ENCODE measurements at regions not wholly inside any gene's neighbourhood (a gene's known extent, or its start where the extent isn't known, plus 50 kb on each side); places are given as distances from the start of the nearest gene placed in this dataset.
"Not testable (repeated sequence)": the region's sequence is repeated elsewhere in the genome, so short reads cannot be mapped to it uniquely, and the experiment has no call there.

GRCh38 chr3:118146658-118147375 is 887.8 kb downstream of the IGSF11 start:
- ATAC-seq, result no peak
- no peak overlapping the region for H3K27ac Mint-ChIP-seq
- no peaks in the 10 kb centered on the region for H3K4me1 Mint-ChIP-seq
- no peak overlapping the region for H3K4me3 Mint-ChIP-seq
- no peak for DNase-seq (ENCODE audit: low spot score in 2 of 2)
- peaks cover 27% of the 10 kb centered on the region for H3K9me3 Mint-ChIP-seq
- H3K36me3 Mint-ChIP-seq, result no peaks in the 10 kb centered on the region

GRCh38 chr3:118151164-118151563 is 883.5 kb downstream of the IGSF11 start:
- Mint-ChIP-seq H3K4me3 (no peak overlapping the region), H3K36me3 (no peaks in the 10 kb centered on the region), H3K4me1 (no peaks in the 10 kb centered on the region), H3K27ac (no peak overlapping the region), H3K9me3 (peaks cover 14% of the 10 kb centered on the region)
- DNase-seq (ENCODE audit: low spot score in 2 of 2), result no peak
- no peak for ATAC-seq

- not testable (repeated sequence) for ATAC-seq; H3K36me3 Mint-ChIP-seq; H3K4me1 Mint-ChIP-seq; H3K27ac Mint-ChIP-seq; H3K9me3 Mint-ChIP-seq; DNase-seq (ENCODE audit: low spot score in 2 of 2); H3K4me3 Mint-ChIP-seq
Observed at GRCh38 chr3:118162627-118163588, 871.7 kb downstream of the IGSF11 start.

GRCh38 chr3:118165413-118165812 is 869.2 kb downstream of the IGSF11 start:
- ATAC-seq, result no peak
- no peak for DNase-seq (ENCODE audit: low spot score in 2 of 2)
- Mint-ChIP-seq H3K4me3 (no peak overlapping the region), H3K27ac (no peak overlapping the region), H3K36me3 (no peaks in the 10 kb centered on the region), H3K4me1 (no peaks in the 10 kb centered on the region), H3K9me3 (peaks cover 6% of the 10 kb centered on the region)

GRCh38 chr3:118167571-118167970 is 867.1 kb downstream of the IGSF11 start:
- Mint-ChIP-seq H3K36me3 (no peaks in the 10 kb centered on the region), H3K27ac (no peak overlapping the region), H3K4me3 (no peak overlapping the region), H3K4me1 (no peaks in the 10 kb centered on the region), H3K9me3 (peaks cover 6% of the 10 kb centered on the region)
- DNase-seq (ENCODE audit: low spot score in 2 of 2), result no peak
- ATAC-seq, result no peak

GRCh38 chr3:118168175-118168574 is 866.5 kb downstream of the IGSF11 start:
- no peak overlapping the region for H3K4me3 Mint-ChIP-seq
- no peak for ATAC-seq
- H3K4me1 Mint-ChIP-seq, result no peaks in the 10 kb centered on the region
- peaks cover 6% of the 10 kb centered on the region for H3K9me3 Mint-ChIP-seq
- no peaks in the 10 kb centered on the region for H3K36me3 Mint-ChIP-seq
- DNase-seq (ENCODE audit: low spot score in 2 of 2), result no peak
- H3K27ac Mint-ChIP-seq, result no peak overlapping the region

- no peaks in the 10 kb centered on the region for H3K4me1 Mint-ChIP-seq
- no peaks in the 10 kb centered on the region for H3K36me3 Mint-ChIP-seq
- DNase-seq (ENCODE audit: low spot score in 2 of 2), result no peak
- no peak for ATAC-seq
- H3K4me3 Mint-ChIP-seq, result no peak overlapping the region
- H3K27ac Mint-ChIP-seq, result no peak overlapping the region
- H3K9me3 Mint-ChIP-seq, result peaks cover 6% of the 10 kb centered on the region
Observed at GRCh38 chr3:118171236-118171852, 863.3 kb downstream of the IGSF11 start.

GRCh38 chr3:118180853-118181252 is 853.8 kb downstream of the IGSF11 start:
- no peak overlapping the region for H3K4me3 Mint-ChIP-seq
- no peaks in the 10 kb centered on the region for H3K4me1 Mint-ChIP-seq
- DNase-seq (ENCODE audit: low spot score in 2 of 2), result no peak
- no peak for ATAC-seq
- H3K27ac Mint-ChIP-seq, result no peak overlapping the region
- H3K9me3 Mint-ChIP-seq, result peaks cover 17% of the 10 kb centered on the region
- H3K36me3 Mint-ChIP-seq, result no peaks in the 10 kb centered on the region

- ATAC-seq (no peak), DNase-seq (ENCODE audit: low spot score in 2 of 2) (no peak)
- Mint-ChIP-seq H3K4me1 (no peaks in the 10 kb centered on the region), H3K4me3 (no peak overlapping the region), H3K36me3 (no peaks in the 10 kb centered on the region), H3K27ac (no peak overlapping the region), H3K9me3 (peaks cover 17% of the 10 kb centered on the region)
Observed at GRCh38 chr3:118181274-118181673, 853.4 kb downstream of the IGSF11 start.

GRCh38 chr3:118186051-118186450 is 848.6 kb downstream of the IGSF11 start:
- Mint-ChIP-seq H3K9me3 (peaks cover 5% of the 10 kb centered on the region), H3K36me3 (no peaks in the 10 kb centered on the region)

GRCh38 chr3:118187221-118187620 is 847.4 kb downstream of the IGSF11 start:
- Mint-ChIP-seq H3K4me3 (no peak overlapping the region), H3K36me3 (no peaks in the 10 kb centered on the region), H3K27ac (no peak overlapping the region), H3K9me3 (peaks cover 2% of the 10 kb centered on the region), H3K4me1 (no peaks in the 10 kb centered on the region)
- DNase-seq (ENCODE audit: low spot score in 2 of 2) (no peak), ATAC-seq (no peak)

More at GRCh38 chr3:118186051-118186450, 848.6 kb downstream of the IGSF11 start:
- no peaks in the 10 kb centered on the region for H3K4me1 Mint-ChIP-seq
- ATAC-seq, result no peak
- DNase-seq (ENCODE audit: low spot score in 2 of 2), result no peak
- no peak overlapping the region for H3K27ac Mint-ChIP-seq
- H3K4me3 Mint-ChIP-seq, result no peak overlapping the region

GRCh38 chr3:118196183-118196582 is 838.5 kb downstream of the IGSF11 start:
- ATAC-seq (no peak), DNase-seq (ENCODE audit: low spot score in 2 of 2) (no peak)
- H3K4me1 Mint-ChIP-seq, result no peaks in the 10 kb centered on the region
- peaks cover 32% of the 10 kb centered on the region for H3K9me3 Mint-ChIP-seq
- no peak overlapping the region for H3K4me3 Mint-ChIP-seq
- H3K36me3 Mint-ChIP-seq, result no peaks in the 10 kb centered on the region
- H3K27ac Mint-ChIP-seq, result no peak overlapping the region

- Mint-ChIP-seq H3K27ac (no peak overlapping the region), H3K9me3 (peaks cover 30% of the 10 kb centered on the region), H3K36me3 (no peaks in the 10 kb centered on the region), H3K4me1 (no peaks in the 10 kb centered on the region), H3K4me3 (no peak overlapping the region)
- no peak for DNase-seq (ENCODE audit: low spot score in 2 of 2)
- ATAC-seq, result no peak
Observed at GRCh38 chr3:118199044-118199443, 835.6 kb downstream of the IGSF11 start.

GRCh38 chr3:118204052-118204656 is 830.5 kb downstream of the IGSF11 start:
- ATAC-seq, result no peak
- no peaks in the 10 kb centered on the region for H3K36me3 Mint-ChIP-seq
- H3K27ac Mint-ChIP-seq, result no peak overlapping the region
- H3K4me3 Mint-ChIP-seq, result no peak overlapping the region
- H3K9me3 Mint-ChIP-seq, result peaks cover 17% of the 10 kb centered on the region
- H3K4me1 Mint-ChIP-seq, result no peaks in the 10 kb centered on the region
- no peak for DNase-seq (ENCODE audit: low spot score in 2 of 2)

- peaks cover 3% of the 10 kb centered on the region for H3K9me3 Mint-ChIP-seq
- H3K36me3 Mint-ChIP-seq, result no peaks in the 10 kb centered on the region
- ATAC-seq, result no peak
- DNase-seq (ENCODE audit: low spot score in 2 of 2), result no peak
- H3K4me3 Mint-ChIP-seq, result no peak overlapping the region
- H3K27ac Mint-ChIP-seq, result no peak overlapping the region
- no peaks in the 10 kb centered on the region for H3K4me1 Mint-ChIP-seq
Observed at GRCh38 chr3:118207271-118207670, 827.4 kb downstream of the IGSF11 start.

Data from stimulated activated effector memory CD8-positive, alpha-beta T cell treated with anti-CD3 and anti-CD28 coated beads, Interleukin-12 subunit alpha, Interleukin-12 subunit beta, amount 100 ng/mL, for 72 hours (primary cell).